ENCODE measurements at regions not wholly inside any gene's neighbourhood (a gene's known extent, or its start where the extent isn't known, plus 50 kb on each side); places are given as distances from the start of the nearest gene placed in this dataset.

- DNase-seq: no peak
- H3K4me2 ChIP-seq (ENCODE audit: insufficient read depth, low read length): no peak overlapping the region
- no peaks in the 10 kb centered on the region for H4K20me1 ChIP-seq (ENCODE audit: insufficient read depth, low read length)
- H3K27ac ChIP-seq (ENCODE audit: low read length): no peak overlapping the region
- H2AFZ ChIP-seq (ENCODE audit: low read depth, low read length): no peak overlapping the region
- peaks cover 6% of the 10 kb centered on the region for H3K27me3 ChIP-seq (ENCODE audit: insufficient read depth, low read length, poor library complexity)
- no peaks in the 10 kb centered on the region for H3K4me1 ChIP-seq (ENCODE audit: insufficient read depth, low read length)
- no peak for TF ChIP-seq EZH2 (IDR thresholded peaks at IDR 0.05; ENCODE audit: borderline replicate concordance, low read depth, low read length, severe bottlenecking)
- TF ChIP-seq, protein P1, sequence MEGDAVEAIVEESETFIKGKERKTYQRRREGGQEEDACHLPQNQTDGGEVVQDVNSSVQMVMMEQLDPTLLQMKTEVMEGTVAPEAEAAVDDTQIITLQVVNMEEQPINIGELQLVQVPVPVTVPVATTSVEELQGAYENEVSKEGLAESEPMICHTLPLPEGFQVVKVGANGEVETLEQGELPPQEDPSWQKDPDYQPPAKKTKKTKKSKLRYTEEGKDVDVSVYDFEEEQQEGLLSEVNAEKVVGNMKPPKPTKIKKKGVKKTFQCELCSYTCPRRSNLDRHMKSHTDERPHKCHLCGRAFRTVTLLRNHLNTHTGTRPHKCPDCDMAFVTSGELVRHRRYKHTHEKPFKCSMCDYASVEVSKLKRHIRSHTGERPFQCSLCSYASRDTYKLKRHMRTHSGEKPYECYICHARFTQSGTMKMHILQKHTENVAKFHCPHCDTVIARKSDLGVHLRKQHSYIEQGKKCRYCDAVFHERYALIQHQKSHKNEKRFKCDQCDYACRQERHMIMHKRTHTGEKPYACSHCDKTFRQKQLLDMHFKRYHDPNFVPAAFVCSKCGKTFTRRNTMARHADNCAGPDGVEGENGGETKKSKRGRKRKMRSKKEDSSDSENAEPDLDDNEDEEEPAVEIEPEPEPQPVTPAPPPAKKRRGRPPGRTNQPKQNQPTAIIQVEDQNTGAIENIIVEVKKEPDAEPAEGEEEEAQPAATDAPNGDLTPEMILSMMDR (IDR thresholded peaks at IDR 0.05; ENCODE audit: borderline replicate concordance, extremely low read depth, low read length, poor library complexity, severe bottlenecking): no peak
- H3K9ac ChIP-seq (ENCODE audit: low read depth, low read length): no peak overlapping the region
- no peak overlapping the region for H3K4me3 ChIP-seq (ENCODE audit: low read depth in 1 of 2, low read length in 2 of 2)
- ATAC-seq (ENCODE audit: insufficient read depth, low read depth): no peak
- H3K36me3 ChIP-seq (ENCODE audit: insufficient read depth, low read length): no peaks in the 10 kb centered on the region
- H3K9me3 ChIP-seq (ENCODE audit: insufficient read depth, low read length, severe bottlenecking): no peaks in the 10 kb centered on the region
- no peaks in the 10 kb centered on the region for H3K79me2 ChIP-seq (ENCODE audit: insufficient read depth, low read length)
Observed at GRCh38 chr20:6679086-6679485, 88.4 kb upstream of the BMP2 start.

DNA sequence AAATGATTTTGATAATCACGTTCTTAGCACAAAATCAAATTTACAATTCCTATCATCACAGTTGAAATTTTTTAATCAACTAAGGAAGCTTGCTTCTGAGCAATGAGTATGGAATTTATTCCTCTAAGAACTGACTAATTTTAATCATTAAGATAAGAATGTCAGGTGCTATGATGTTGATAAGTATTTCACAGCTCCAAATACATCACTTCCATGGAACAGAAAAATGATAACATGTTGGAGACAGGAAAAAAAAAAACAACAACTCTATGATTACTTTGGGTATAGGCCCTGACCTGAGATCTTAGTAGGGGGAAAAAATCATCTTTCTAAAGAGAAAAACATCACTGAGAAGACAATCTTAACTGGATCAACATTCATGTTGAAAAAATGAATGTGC, 89.4 kb upstream of the BMP2 start:
- Histone ChIP-seq H3K4me3 (ENCODE audit: low read depth in 1 of 2, low read length in 2 of 2) (no peak overlapping the region), H3K27me3 (ENCODE audit: insufficient read depth, low read length, poor library complexity) (peaks cover 6% of the 10 kb centered on the region), H2AFZ (ENCODE audit: low read depth, low read length) (no peak overlapping the region), H3K36me3 (ENCODE audit: insufficient read depth, low read length) (no peaks in the 10 kb centered on the region), H3K4me1 (ENCODE audit: insufficient read depth, low read length) (no peaks in the 10 kb centered on the region), H3K27ac (ENCODE audit: low read length) (no peak overlapping the region), H3K79me2 (ENCODE audit: insufficient read depth, low read length) (no peaks in the 10 kb centered on the region), H3K9me3 (ENCODE audit: insufficient read depth, low read length, severe bottlenecking) (no peaks in the 10 kb centered on the region), H3K9ac (ENCODE audit: low read depth, low read length) (no peak overlapping the region), H3K4me2 (ENCODE audit: insufficient read depth, low read length) (no peak overlapping the region), H4K20me1 (ENCODE audit: insufficient read depth, low read length) (no peaks in the 10 kb centered on the region)
- ATAC-seq (ENCODE audit: insufficient read depth, low read depth): no peak
- TF ChIP-seq, protein P1 (IDR thresholded peaks at IDR 0.05; ENCODE audit: borderline replicate concordance, extremely low read depth, low read length, poor library complexity, severe bottlenecking): no peak
- TF ChIP-seq EZH2 (IDR thresholded peaks at IDR 0.05; ENCODE audit: borderline replicate concordance, low read depth, low read length, severe bottlenecking): no peak
- no peak for DNase-seq

- no peak overlapping the region for H3K9ac ChIP-seq (ENCODE audit: low read depth, low read length)
- no peak overlapping the region for H3K4me3 ChIP-seq (ENCODE audit: low read depth in 1 of 2, low read length in 2 of 2)
- TF ChIP-seq, protein P1 (IDR thresholded peaks at IDR 0.05; ENCODE audit: borderline replicate concordance, extremely low read depth, low read length, poor library complexity, severe bottlenecking): no peak
- no peak for TF ChIP-seq EZH2 (IDR thresholded peaks at IDR 0.05; ENCODE audit: borderline replicate concordance, low read depth, low read length, severe bottlenecking)
- peaks cover 6% of the 10 kb centered on the region for H3K27me3 ChIP-seq (ENCODE audit: insufficient read depth, low read length, poor library complexity)
- no peaks in the 10 kb centered on the region for H3K79me2 ChIP-seq (ENCODE audit: insufficient read depth, low read length)
- H3K4me1 ChIP-seq (ENCODE audit: insufficient read depth, low read length): no peaks in the 10 kb centered on the region
- no peak overlapping the region for H3K4me2 ChIP-seq (ENCODE audit: insufficient read depth, low read length)
- ATAC-seq (ENCODE audit: insufficient read depth, low read depth): no peak
- H3K27ac ChIP-seq (ENCODE audit: low read length): no peak overlapping the region
- no peaks in the 10 kb centered on the region for H4K20me1 ChIP-seq (ENCODE audit: insufficient read depth, low read length)
- no peak overlapping the region for H2AFZ ChIP-seq (ENCODE audit: low read depth, low read length)
- H3K36me3 ChIP-seq (ENCODE audit: insufficient read depth, low read length): no peaks in the 10 kb centered on the region
- no peak for DNase-seq
- H3K9me3 ChIP-seq (ENCODE audit: insufficient read depth, low read length, severe bottlenecking): no peaks in the 10 kb centered on the region
Observed at GRCh38 chr20:6674831-6675230, 92.7 kb upstream of the BMP2 start.

DNA sequence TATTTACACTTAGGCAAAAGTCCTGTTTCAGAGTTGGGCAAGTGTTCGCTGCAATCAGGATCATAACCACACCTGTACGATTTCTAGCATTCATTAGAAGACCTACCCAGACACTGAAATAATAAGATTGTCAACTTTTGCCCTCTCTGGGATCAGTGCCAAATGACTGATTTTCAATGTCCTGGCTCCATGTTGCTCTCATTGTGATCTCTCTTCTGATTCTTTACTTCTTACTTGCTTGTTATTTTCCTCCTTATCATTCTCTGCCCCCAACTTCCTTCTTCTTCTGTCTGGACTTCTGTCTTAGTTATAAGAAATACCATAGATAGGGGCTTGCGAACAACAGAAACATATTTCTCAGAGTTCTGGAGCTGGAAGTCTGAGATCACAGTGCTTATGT, 94.4 kb upstream of the BMP2 start:
- ATAC-seq (ENCODE audit: insufficient read depth, low read depth) (no peak), DNase-seq (no peak)
- Histone ChIP-seq H3K79me2 (ENCODE audit: insufficient read depth, low read length) (no peaks in the 10 kb centered on the region), H3K9me3 (ENCODE audit: insufficient read depth, low read length, severe bottlenecking) (no peaks in the 10 kb centered on the region), H4K20me1 (ENCODE audit: insufficient read depth, low read length) (no peaks in the 10 kb centered on the region), H3K4me1 (ENCODE audit: insufficient read depth, low read length) (no peaks in the 10 kb centered on the region), H3K4me2 (ENCODE audit: insufficient read depth, low read length) (no peak overlapping the region), H3K27me3 (ENCODE audit: insufficient read depth, low read length, poor library complexity) (no peaks in the 10 kb centered on the region), H3K4me3 (ENCODE audit: low read depth in 1 of 2, low read length in 2 of 2) (no peak overlapping the region), H2AFZ (ENCODE audit: low read depth, low read length) (no peak overlapping the region), H3K27ac (ENCODE audit: low read length) (no peak overlapping the region), H3K9ac (ENCODE audit: low read depth, low read length) (no peak overlapping the region), H3K36me3 (ENCODE audit: insufficient read depth, low read length) (no peaks in the 10 kb centered on the region)
- TF ChIP-seq, protein P1 (IDR thresholded peaks at IDR 0.05; ENCODE audit: borderline replicate concordance, extremely low read depth, low read length, poor library complexity, severe bottlenecking): no peak
- TF ChIP-seq EZH2 (IDR thresholded peaks at IDR 0.05; ENCODE audit: borderline replicate concordance, low read depth, low read length, severe bottlenecking): no peak

Data from DND-41 (cell line).